Pancreas (tissue), 10 donors: ENCODE measurements at regions not wholly inside any gene's neighbourhood (a gene's known extent, or its start where the extent isn't known, plus 50 kb on each side); places are given as distances from the start of the nearest gene placed in this dataset.
A peak's percentile ranks its signal among the peaks of the same experiment; 100 is the strongest.

Source experiments
- ATAC-seq, 4 donors: fragments of 200-7000 bp; cut with Tn5 transposase; one replicate each; pipeline versions ENCODE4 v1.8.0 to v1.9.1; 2020; ENCODE audit warnings: mild to moderate bottlenecking in 4 of 4, moderate library complexity in 4 of 4
- DNase-seq, 6 donors: peaks; one replicate each; pipeline ENCODE4 v3.0.0-alpha.2; 2020
- FAIRE-seq: peaks from 2 replicates; lab custom pipeline; 2012; peaks lifted over from hg19 to GRCh38; lab: Jason Lieb, UNC
- H3K27ac ChIP-seq, 4 donors: fragments of 200-600 bp; sonication (generic); 1 replicate in 3 of 4; 2 replicates in 1 of 4; pipeline versions ENCODE4 v1.5.0 to v1.8.0; 2020
- H3K27me3 ChIP-seq, 4 donors: fragments of 200-600 bp; one replicate each; pipeline ENCODE4 v1.8.0; 2021
- H3K36me3 ChIP-seq, 3 donors: fragments of 200-600 bp; sonication (generic) in 1 of 3; one replicate each; pipeline versions ENCODE4 v1.5.0 to v1.8.0; 2020 to 2021
- H3K4me1 ChIP-seq, 3 donors: fragments of 200-600 bp; one replicate each; pipeline ENCODE4 v1.8.0; 2021
- H3K4me3 ChIP-seq, 4 donors: fragments of 200-600 bp; sonication (generic) in 2 of 4; one replicate each; pipeline versions ENCODE4 v1.5.0 to v1.8.0; 2020 to 2021
- H3K9me3 ChIP-seq, 4 donors: fragments of 200-600 bp; one replicate each; pipeline ENCODE4 v1.8.0; 2021
- CTCF ChIP-seq, 4 donors: fragments of 200-600 bp; sonication (generic) in 3 of 4; IDR thresholded peaks; one replicate each; pipeline versions ENCODE4 v1.5.0 to v1.8.0; 2021; ENCODE audit warnings: antibody characterized with exemption in 4 of 4
- WGBS, 2 donors: extraction: QIAGEN DNeasy Blood & Tissue Kit; methylation state at CpG; one replicate each; pipeline ENCODE4 v1.1.7; 2013; 5-methylcytosine and 5-hydroxymethylcytosine counted together
- intact Hi-C, 3 donors: fragments of 100-400 bp; cut with DNase I; formaldehyde crosslinking; loops; one replicate each; pipeline versions ENCODE4 v1.11.1 to v1.14.2; 2022
- donor health status: healthy with polysubstance abuse.
- donor health status: DM: no; HTN: no; CAD: no; lungs with moderate emphysema.
- donor health status: DM: no; HTN: no; CAD: no.
- donor health status: control.
- donor health status: control.
- donor health status: Bipolar disorder and iron deficiency.
- donor health status: DM: yes; HTN: yes; CAD: no.
- donor health status: DM: no; HTN: no; CAD: no.
- donor health status: DM: no; HTN: no; CAD: no.
- donor health status: DM: yes; HTN: yes; CAD: no.

GRCh38 chr14:98167705-98168104, 1104.3 kb downstream of the BCL11B start:
- ATAC-seq = no peak

GRCh38 chr14:98168211-98168985, 1103.6 kb downstream of the BCL11B start:
- intact Hi-C loops = no loop called here
- no peak overlapping the region for H3K4me3 ChIP-seq
- TF ChIP-seq CTCF (IDR thresholded peaks at IDR 0.05) = no peak
- 59 to 68% methylated on average over 5 of the region's 5 CpGs for whole genome bisulfite sequencing, 2 donors
- no peaks in the 10 kb centered on the region for H3K4me1 ChIP-seq
- ATAC-seq (no peak), FAIRE-seq (no peak), DNase-seq (no peak)
- H3K27ac ChIP-seq = no peak overlapping the region
- no peaks in the 10 kb centered on the region for H3K36me3 ChIP-seq
- H3K9me3 ChIP-seq = no peaks in the 10 kb centered on the region
- H3K27me3 ChIP-seq = peaks cover 0 to 9% (median 0%) of the 10 kb centered on the region in 4 donors

More at GRCh38 chr14:98167705-98168104, 1104.3 kb downstream of the BCL11B start:
- H3K36me3 ChIP-seq = no peaks in the 10 kb centered on the region
- FAIRE-seq (no peak), DNase-seq (peak in 1 of 6 donors; percentile 45)
- intact Hi-C loops = no loop called here
- 73 to 82% methylated on average over 15 of the region's 15 CpGs for WGBS, 2 donors
- H3K4me3 ChIP-seq = no peak overlapping the region
- no peaks in the 10 kb centered on the region for H3K4me1 ChIP-seq
- H3K27ac ChIP-seq = no peak overlapping the region
- TF ChIP-seq CTCF (IDR thresholded peaks at IDR 0.05) = no peak
- no peaks in the 10 kb centered on the region for H3K9me3 ChIP-seq
- peaks cover 0 to 9% (median 0%) of the 10 kb centered on the region in 4 donors for H3K27me3 ChIP-seq

GRCh38 chr14:98169170-98169587, 1102.8 kb downstream of the BCL11B start:
- no peak for DNase-seq
- Histone ChIP-seq H3K27ac (no peak overlapping the region), H3K27me3 (peaks cover 0 to 9% (median 0%) of the 10 kb centered on the region in 4 donors), H3K36me3 (no peaks in the 10 kb centered on the region), H3K4me1 (no peaks in the 10 kb centered on the region), H3K4me3 (no peak overlapping the region), H3K9me3 (no peaks in the 10 kb centered on the region)
- no peak for TF ChIP-seq CTCF (IDR thresholded peaks at IDR 0.05)
- no peak for FAIRE-seq
- intact Hi-C loops = no loop called here
- ATAC-seq = no peak

GRCh38 chr14:98170575-98170974, 1101.4 kb downstream of the BCL11B start:
- no peak for TF ChIP-seq CTCF (IDR thresholded peaks at IDR 0.05)
- no peak for ATAC-seq
- Histone ChIP-seq H3K27me3 (peaks cover 0 to 9% (median 0%) of the 10 kb centered on the region in 4 donors), H3K4me1 (no peaks in the 10 kb centered on the region), H3K4me3 (no peak overlapping the region), H3K36me3 (no peaks in the 10 kb centered on the region), H3K27ac (no peak overlapping the region), H3K9me3 (no peaks in the 10 kb centered on the region)
- FAIRE-seq = no peak
- intact Hi-C loops = no loop called here
- WGBS, 2 donors = 44 to 54% methylated on average over 5 of the region's 5 CpGs
- no peak for DNase-seq

- ATAC-seq (no peak), FAIRE-seq (no peak), DNase-seq (no peak)
- no peak overlapping the region for H3K27ac ChIP-seq
- intact Hi-C loops = no loop called here
- no peaks in the 10 kb centered on the region for H3K36me3 ChIP-seq
- no peak for TF ChIP-seq CTCF (IDR thresholded peaks at IDR 0.05)
- no peaks in the 10 kb centered on the region for H3K9me3 ChIP-seq
- H3K27me3 ChIP-seq = peaks cover 0 to 9% (median 0%) of the 10 kb centered on the region in 4 donors
- H3K4me3 ChIP-seq = no peak overlapping the region
- 71 to 87% methylated on average over 3 of the region's 3 CpGs for WGBS, 2 donors
- no peaks in the 10 kb centered on the region for H3K4me1 ChIP-seq
These were observed 1100.3 kb downstream of the BCL11B start for GRCh38 chr14:98171654-98172053.
